ENCODE measurements at regions not wholly inside any gene's neighbourhood (a gene's known extent, or its start where the extent isn't known, plus 50 kb on each side); places are given as distances from the start of the nearest gene placed in this dataset.

DNA sequence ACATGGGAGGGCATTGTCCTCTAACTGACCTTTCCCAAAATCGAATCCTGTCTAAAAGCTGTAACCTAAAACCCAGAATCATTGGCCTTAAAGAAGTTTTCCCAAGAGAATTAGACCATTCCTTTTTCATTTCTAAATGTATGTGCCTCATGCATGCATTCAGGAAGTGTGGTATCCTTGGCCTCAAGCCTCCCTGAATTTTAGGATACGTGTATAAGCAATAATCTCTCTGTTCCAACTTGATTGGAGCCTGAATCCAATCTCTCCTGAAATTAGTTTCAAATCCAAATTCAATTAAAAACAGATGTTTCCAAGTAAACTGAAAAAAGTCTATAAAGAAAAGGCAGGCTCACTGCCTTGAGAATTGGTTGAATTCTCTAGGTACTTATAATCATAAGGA is 86.0 kb upstream of the VEPH1 start:
- DNase-seq (no peak), ATAC-seq (no peak)
- Histone ChIP-seq H3K4me1 (peaks cover 0 to 9% (median 0%) of the 10 kb centered on the region in 9 donors), H3K27ac (no peak overlapping the region), H3K27me3 (peaks cover 0 to 10% (median 0%) of the 10 kb centered on the region in 7 donors), H3K9me3 (no peaks in the 10 kb centered on the region), H3K4me3 (no peak overlapping the region), H3K36me3 (no peaks in the 10 kb centered on the region)
- TF ChIP-seq, protein P1, sequence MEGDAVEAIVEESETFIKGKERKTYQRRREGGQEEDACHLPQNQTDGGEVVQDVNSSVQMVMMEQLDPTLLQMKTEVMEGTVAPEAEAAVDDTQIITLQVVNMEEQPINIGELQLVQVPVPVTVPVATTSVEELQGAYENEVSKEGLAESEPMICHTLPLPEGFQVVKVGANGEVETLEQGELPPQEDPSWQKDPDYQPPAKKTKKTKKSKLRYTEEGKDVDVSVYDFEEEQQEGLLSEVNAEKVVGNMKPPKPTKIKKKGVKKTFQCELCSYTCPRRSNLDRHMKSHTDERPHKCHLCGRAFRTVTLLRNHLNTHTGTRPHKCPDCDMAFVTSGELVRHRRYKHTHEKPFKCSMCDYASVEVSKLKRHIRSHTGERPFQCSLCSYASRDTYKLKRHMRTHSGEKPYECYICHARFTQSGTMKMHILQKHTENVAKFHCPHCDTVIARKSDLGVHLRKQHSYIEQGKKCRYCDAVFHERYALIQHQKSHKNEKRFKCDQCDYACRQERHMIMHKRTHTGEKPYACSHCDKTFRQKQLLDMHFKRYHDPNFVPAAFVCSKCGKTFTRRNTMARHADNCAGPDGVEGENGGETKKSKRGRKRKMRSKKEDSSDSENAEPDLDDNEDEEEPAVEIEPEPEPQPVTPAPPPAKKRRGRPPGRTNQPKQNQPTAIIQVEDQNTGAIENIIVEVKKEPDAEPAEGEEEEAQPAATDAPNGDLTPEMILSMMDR (IDR thresholded peaks at IDR 0.05) = no peak
- intact Hi-C loops (cut with DNase I) = no loop called here
- WGBS, 2 donors = 44 to 54% methylated on average over 2 of the region's 2 CpGs

DNA sequence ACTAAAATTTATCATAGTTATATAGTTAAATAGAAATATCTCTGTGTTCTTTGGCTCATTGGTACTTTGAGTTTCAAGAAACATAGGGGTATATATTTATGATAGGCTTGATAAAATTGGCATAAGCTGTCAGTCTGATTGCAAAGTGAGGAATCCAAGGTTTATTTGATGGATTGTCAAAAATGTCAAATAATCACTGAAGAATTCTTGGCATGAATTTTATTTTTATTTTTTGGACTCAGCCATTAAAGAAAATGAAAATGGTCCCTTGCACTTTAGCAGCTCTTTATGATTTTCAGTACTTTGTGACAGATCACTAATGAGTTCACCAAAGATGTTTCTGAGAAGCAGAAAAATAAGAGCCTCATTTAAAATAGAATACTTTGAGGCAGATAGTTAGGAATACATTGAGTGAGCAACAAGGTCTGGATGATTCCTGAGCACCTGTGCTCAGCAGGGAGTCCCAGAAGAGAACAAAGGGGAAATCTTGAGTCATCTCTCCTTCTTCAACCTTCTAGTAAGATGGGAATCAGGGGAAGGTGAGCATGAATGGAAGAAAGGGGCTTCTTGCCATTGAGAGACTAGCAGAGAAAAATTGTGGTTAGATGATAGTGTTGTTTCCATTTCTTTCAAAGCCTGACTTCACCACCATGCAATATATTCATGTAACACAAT is 85.3 kb upstream of the VEPH1 start:
- peaks cover 0 to 6% (median 0%) of the 10 kb centered on the region in 9 donors for H3K4me1 ChIP-seq
- no peak overlapping the region for H3K4me3 ChIP-seq
- no peak overlapping the region for H3K27ac ChIP-seq
- ATAC-seq (no peak), DNase-seq (no peak)
- H3K27me3 ChIP-seq = peaks cover 0 to 8% (median 0%) of the 10 kb centered on the region in 7 donors
- intact Hi-C loops (cut with DNase I) = no loop called here
- TF ChIP-seq, protein P1 (IDR thresholded peaks at IDR 0.05) = no peak
- H3K9me3 ChIP-seq = no peaks in the 10 kb centered on the region
- H3K36me3 ChIP-seq = no peaks in the 10 kb centered on the region

- no peak for ATAC-seq
- TF ChIP-seq, protein P1 (IDR thresholded peaks at IDR 0.05) = no peak
- 88 to 92% methylated on average over 5 of the region's 5 CpGs for WGBS, 2 donors
- Histone ChIP-seq H3K27me3 (no peaks in the 10 kb centered on the region), H3K4me3 (no peak overlapping the region), H3K9me3 (no peaks in the 10 kb centered on the region), H3K36me3 (no peaks in the 10 kb centered on the region), H3K27ac (no peak overlapping the region), H3K4me1 (peaks cover 0 to 6% (median 0%) of the 10 kb centered on the region in 9 donors)
- intact Hi-C loops (cut with DNase I) = no loop called here
- DNase-seq = no peak
These were observed 83.1 kb upstream of the VEPH1 start for GRCh38 chr3:157586293-157586692.

GRCh38 chr3:157585386-157585785 is 82.2 kb upstream of the VEPH1 start:
- H3K4me3 ChIP-seq = no peak overlapping the region
- ATAC-seq (no peak), DNase-seq (no peak)
- H3K9me3 ChIP-seq = no peaks in the 10 kb centered on the region
- intact Hi-C loops (cut with DNase I) = no loop called here
- TF ChIP-seq, protein P1 (IDR thresholded peaks at IDR 0.05) = no peak
- 80 to 85% methylated on average over 12 of the region's 12 CpGs for WGBS, 2 donors
- no peak overlapping the region for H3K27ac ChIP-seq
- no peaks in the 10 kb centered on the region for H3K27me3 ChIP-seq
- H3K4me1 ChIP-seq = peaks cover 0 to 6% (median 0%) of the 10 kb centered on the region in 9 donors
- H3K36me3 ChIP-seq = no peaks in the 10 kb centered on the region

Data from heart right ventricle (tissue), 16 donors.